ENCODE measurements at regions not wholly inside any gene's neighbourhood (a gene's known extent, or its start where the extent isn't known, plus 50 kb on each side); places are given as distances from the start of the nearest gene placed in this dataset.

DNA sequence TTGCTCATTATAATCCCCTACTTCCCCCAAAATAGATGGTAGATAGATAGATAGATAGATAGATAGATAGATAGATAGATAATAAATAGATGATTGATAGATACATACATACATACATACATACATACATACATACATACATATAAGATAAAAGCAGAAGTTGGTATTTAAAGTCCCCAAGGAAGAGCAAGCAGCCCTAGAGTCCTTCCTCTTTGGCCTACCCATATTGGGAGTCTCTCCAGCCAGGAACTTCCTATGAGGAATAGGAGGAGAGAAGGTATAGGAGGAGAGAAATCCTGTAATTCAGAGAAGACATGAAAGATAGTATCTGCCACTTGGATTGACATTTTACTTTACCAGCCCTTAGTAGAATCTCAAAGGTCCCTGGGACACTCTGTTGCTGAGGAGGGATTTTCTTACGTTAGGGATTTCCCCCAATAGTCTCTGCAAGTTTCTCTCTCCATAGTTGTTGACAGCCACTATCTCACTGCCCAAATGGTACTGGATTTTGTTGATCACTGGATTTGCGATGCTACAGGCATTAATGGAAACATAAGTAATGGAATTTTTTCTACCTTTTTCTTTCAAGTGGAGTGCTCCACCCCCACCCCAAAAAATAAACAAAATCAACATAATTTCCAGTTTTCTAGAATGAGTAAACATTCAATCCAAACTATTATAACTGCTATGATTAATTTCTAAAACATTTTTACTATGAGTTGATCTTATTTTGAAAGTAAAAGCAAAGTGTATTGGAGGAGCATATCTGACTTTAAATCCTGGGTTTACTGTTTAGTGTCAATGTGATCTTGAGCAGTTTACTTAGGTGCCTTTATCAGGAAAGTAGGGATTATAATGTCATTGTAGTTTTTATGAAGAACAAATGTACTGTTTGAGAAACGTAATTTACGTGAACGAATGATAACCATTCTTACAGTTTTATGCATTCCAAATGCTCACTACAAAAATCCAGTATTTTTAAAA lies 93.2 kb upstream of the TNFSF4 start:
- H3K27me3 Mint-ChIP-seq (ENCODE audit: low read depth) = no peaks in the 10 kb centered on the region
- ChIA-PET POLR2A (no interaction called here), CTCF (no interaction called here)

GRCh38 chr1:173301507-173301906 lies 94.4 kb upstream of the TNFSF4 start:
- Mint-ChIP-seq H3K4me3 (no peak overlapping the region), H3K27ac (no peak overlapping the region), H3K36me3 (no peaks in the 10 kb centered on the region), H3K9me3 (no peaks in the 10 kb centered on the region), H3K4me1 (peaks cover 23% of the 10 kb centered on the region), H3K27me3 (ENCODE audit: low read depth) (no peaks in the 10 kb centered on the region)
- ChIA-PET POLR2A (no interaction called here), CTCF (no interaction called here)
- no peak for TF ChIP-seq GTF2I (CRISPR knock-in tag; conservative IDR thresholded peaks at IDR 0.05)
- TF ChIP-seq, protein P1, sequence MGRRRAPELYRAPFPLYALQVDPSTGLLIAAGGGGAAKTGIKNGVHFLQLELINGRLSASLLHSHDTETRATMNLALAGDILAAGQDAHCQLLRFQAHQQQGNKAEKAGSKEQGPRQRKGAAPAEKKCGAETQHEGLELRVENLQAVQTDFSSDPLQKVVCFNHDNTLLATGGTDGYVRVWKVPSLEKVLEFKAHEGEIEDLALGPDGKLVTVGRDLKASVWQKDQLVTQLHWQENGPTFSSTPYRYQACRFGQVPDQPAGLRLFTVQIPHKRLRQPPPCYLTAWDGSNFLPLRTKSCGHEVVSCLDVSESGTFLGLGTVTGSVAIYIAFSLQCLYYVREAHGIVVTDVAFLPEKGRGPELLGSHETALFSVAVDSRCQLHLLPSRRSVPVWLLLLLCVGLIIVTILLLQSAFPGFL (CRISPR knock-in tag; IDR thresholded peaks at IDR 0.05; ENCODE audit: borderline replicate concordance) = no peak
- no peak for TF ChIP-seq JAZF1 (CRISPR knock-in tag; IDR thresholded peaks at IDR 0.05)
- TF ChIP-seq NFE2L1 (CRISPR knock-in tag; IDR thresholded peaks at IDR 0.05) = no peak
- no peak for TF ChIP-seq OVOL2 (CRISPR knock-in tag; IDR thresholded peaks at IDR 0.05; ENCODE audit: borderline replicate concordance)
- no peak for TF ChIP-seq JUN (CRISPR knock-in tag; IDR thresholded peaks at IDR 0.05)
- no peak for TF ChIP-seq ZNF219 (CRISPR knock-in tag; IDR thresholded peaks at IDR 0.05; ENCODE audit: borderline replicate concordance)
- no peak for ATAC-seq
- DNase-seq (ENCODE audit: low spot score) = no peak

More for the DNA sequence above, 93.2 kb upstream of the TNFSF4 start:
- no peaks in the 10 kb centered on the region for H3K36me3 Mint-ChIP-seq
- peaks cover 23% of the 10 kb centered on the region for H3K4me1 Mint-ChIP-seq
- no peak for ATAC-seq
- no peaks in the 10 kb centered on the region for H3K9me3 Mint-ChIP-seq
- no peak for TF ChIP-seq CBFB (CRISPR knock-in tag; IDR thresholded peaks at IDR 0.05; ENCODE audit: low read depth)
- no peak for TF ChIP-seq ZNF317 (CRISPR knock-in tag; IDR thresholded peaks at IDR 0.05; ENCODE audit: borderline replicate concordance, low read depth)
- TF ChIP-seq ZNF671 (CRISPR knock-in tag; IDR thresholded peaks at IDR 0.05) = no peak
- no peak for TF ChIP-seq ZNF416 (CRISPR knock-in tag; IDR thresholded peaks at IDR 0.05)
- TF ChIP-seq RELA (CRISPR knock-in tag; IDR thresholded peaks at IDR 0.05; ENCODE audit: borderline replicate concordance) = no peak
- no peak for TF ChIP-seq NR1H2 (CRISPR knock-in tag; IDR thresholded peaks at IDR 0.05)
- no peak for TF ChIP-seq OVOL2 (CRISPR knock-in tag; IDR thresholded peaks at IDR 0.05; ENCODE audit: borderline replicate concordance)
- TF ChIP-seq GRHL2 (CRISPR knock-in tag; IDR thresholded peaks at IDR 0.05; ENCODE audit: insufficient replicate concordance, severe bottlenecking) = no peak
- TF ChIP-seq, protein P2, sequence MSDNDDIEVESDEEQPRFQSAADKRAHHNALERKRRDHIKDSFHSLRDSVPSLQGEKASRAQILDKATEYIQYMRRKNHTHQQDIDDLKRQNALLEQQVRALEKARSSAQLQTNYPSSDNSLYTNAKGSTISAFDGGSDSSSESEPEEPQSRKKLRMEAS (CRISPR knock-in tag; IDR thresholded peaks at IDR 0.05) = no peak
- TF ChIP-seq, protein P3, sequence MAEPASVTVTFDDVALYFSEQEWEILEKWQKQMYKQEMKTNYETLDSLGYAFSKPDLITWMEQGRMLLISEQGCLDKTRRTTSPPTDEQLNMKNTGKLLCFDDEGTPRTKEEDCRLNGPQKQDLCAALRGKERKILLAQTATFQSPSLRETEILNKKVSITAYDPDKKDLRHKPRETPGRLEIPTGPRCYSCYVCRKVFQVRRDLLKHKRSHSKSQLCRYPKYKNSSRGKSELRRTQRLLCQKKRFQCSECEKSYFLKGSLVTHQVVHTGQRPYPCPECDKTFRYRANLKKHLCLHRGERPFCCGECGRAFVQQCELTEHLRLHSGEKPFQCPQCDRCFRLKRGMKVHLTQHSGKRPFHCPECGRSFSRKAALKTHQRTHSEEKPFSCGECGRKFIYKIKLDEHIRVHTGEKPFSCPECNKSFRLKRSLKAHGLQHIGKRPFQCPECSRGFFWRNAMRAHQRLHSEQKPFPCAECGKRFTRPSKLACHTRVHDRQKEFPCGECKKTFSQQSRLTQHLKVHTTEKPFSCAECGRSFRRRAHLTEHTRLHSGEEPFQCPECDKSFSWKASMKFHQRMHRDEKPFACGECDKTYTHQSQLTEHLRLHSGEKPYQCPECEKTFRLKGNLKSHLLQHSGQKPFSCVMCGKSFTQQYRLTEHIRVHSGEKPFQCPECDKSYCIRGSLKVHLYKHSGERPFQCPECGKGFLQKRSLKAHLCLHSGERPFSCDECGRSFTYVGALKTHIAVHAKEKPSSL (CRISPR knock-in tag; conservative IDR thresholded peaks at IDR 0.05) = no peak
- no peak overlapping the region for H3K4me3 Mint-ChIP-seq
- DNase-seq (ENCODE audit: low spot score) = no peak
- no peak overlapping the region for H3K27ac Mint-ChIP-seq

GRCh38 chr1:173302366-173302765 lies 95.2 kb upstream of the TNFSF4 start:
- Mint-ChIP-seq H3K4me1 (peaks cover 23% of the 10 kb centered on the region), H3K9me3 (no peaks in the 10 kb centered on the region), H3K4me3 (no peak overlapping the region), H3K36me3 (no peaks in the 10 kb centered on the region), H3K27me3 (ENCODE audit: low read depth) (no peaks in the 10 kb centered on the region), H3K27ac (no peak overlapping the region)
- ChIA-PET CTCF (no interaction called here), POLR2A (interaction anchor here (0.6 kb wide), 1 partner anchor 728 kb away, joined by 5 read pairs; no protein-coding TSS in a partner anchor)
- ATAC-seq (no peak), DNase-seq (ENCODE audit: low spot score) (no peak)
- TF ChIP-seq NFYB (CRISPR knock-in tag; conservative IDR thresholded peaks at IDR 0.05; ENCODE audit: low read depth) (no peak), ERG (CRISPR knock-in tag; IDR thresholded peaks at IDR 0.05) (no peak), ETV6 (CRISPR knock-in tag; IDR thresholded peaks at IDR 0.05) (no peak), ZNF219 (CRISPR knock-in tag; IDR thresholded peaks at IDR 0.05; ENCODE audit: borderline replicate concordance) (no peak), MXD4 (CRISPR knock-in tag; IDR thresholded peaks at IDR 0.05; ENCODE audit: borderline replicate concordance) (no peak)

Measured in WTC11 (cell line).